ENCODE measurements at regions not wholly inside any gene's neighbourhood (a gene's known extent, or its start where the extent isn't known, plus 50 kb on each side); places are given as distances from the start of the nearest gene placed in this dataset.

DNA sequence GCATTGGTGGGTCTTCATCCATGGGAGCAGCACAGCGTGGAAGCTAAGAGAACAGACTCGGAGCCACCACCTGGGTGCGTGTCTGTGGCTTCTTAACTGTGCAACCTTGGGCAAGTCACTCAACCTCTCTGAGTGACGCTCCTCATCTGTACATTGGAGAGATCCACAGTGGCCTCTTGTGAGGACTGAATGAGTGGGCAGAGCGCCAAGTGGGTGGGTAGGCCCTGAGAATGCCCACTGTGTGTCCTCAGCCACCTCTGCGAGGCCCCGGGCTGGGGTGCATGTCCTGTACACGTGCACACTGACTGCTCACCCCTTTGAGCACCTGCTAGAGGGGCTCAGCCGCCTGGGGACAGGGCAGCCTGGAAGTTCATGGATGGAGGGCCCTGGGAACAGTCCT is 99.6 kb upstream of the PRR23E start:
- 0 out of 2 replicates have a peak overlapping the region, but pooled peaks have one; percentile 30 for H3K4me2 ChIP-seq (ENCODE audit: low read depth, low read length)
- POLR2A ChIA-PET, result no interaction called here
- FAIRE-seq (no peak), ATAC-seq (no peak; the same call in 2 of the 3 replicates), DNase-seq (ENCODE audit: low spot score) (no peak)
- H3K36me3 ChIP-seq (replicated peaks in 1 of 2; ENCODE audit: control insufficient read depth in 1 of 2, insufficient read depth in 2 of 2, low read length in 2 of 2), result no peaks in the 10 kb centered on the region
- in situ Hi-C loops (cut with HindIII; ENCODE audit: extremely low pct_ligation_motif_present, low pct_unique_long_range_greater_than_20kb), result no loop called here
- H3K9me3 ChIP-seq (ENCODE audit: low read length), result no peaks in the 10 kb centered on the region
- no peaks in the 10 kb centered on the region for H3K79me2 ChIP-seq (ENCODE audit: insufficient read depth, low read length)
- WGBS (ENCODE audit: low lambda C conversion rate), result 0% methylated on average over 3 of the region's 9 CpGs
- CTCF ChIA-PET (ENCODE audit: low intra/inter-chr PET ratio, low total read pairs), result no interaction called here
- no peak overlapping the region for H3K4me3 ChIP-seq (replicated peaks in 1 of 3; ENCODE audit: insufficient read depth in 1 of 3, low read depth in 2 of 3, low read length in 3 of 3)
- intact Hi-C loops (cut with micrococcal nuclease; ENCODE audit: unreplicated experiment), result no loop called here
- H3K9ac ChIP-seq (ENCODE audit: insufficient read depth, low read depth, low read length), result no peak overlapping the region
- peaks cover 30% of the 10 kb centered on the region for H3K4me1 ChIP-seq (ENCODE audit: insufficient read depth, low read length)
- peaks cover 14 to 50% of the 10 kb centered on the region in 2 experiments for H3K27me3 ChIP-seq (ENCODE audit: control insufficient read depth in 1 of 2, insufficient read depth in 2 of 2, low read length in 2 of 2)
- no peak overlapping the region for H3K27ac ChIP-seq (ENCODE audit: extremely low read length, insufficient read depth, low read length)
- no TSS peak for BruUV-seq (replicated peaks)
- 0 out of 2 replicates have a peak, but pooled peaks cover 5% of the 10 kb centered on the region for H4K20me1 ChIP-seq (ENCODE audit: insufficient read depth, low read length)
- no peak overlapping the region for H2AFZ ChIP-seq (ENCODE audit: low read length)
- TF ChIP-seq EP300 (IDR thresholded peaks at IDR 0.05; ENCODE audit: low read depth in 2 of 2, low read length in 2 of 2), result peak in 1 of 2 experiments; percentile 44; a peak in 1 of 4 replicates
- TF ChIP-seq EP300 (CRISPR knock-in tag; IDR thresholded peaks at IDR 0.05; ENCODE audit: borderline replicate concordance), result no peak; the same call in 1 of the 2 replicates
- TF ChIP-seq, protein P1, sequence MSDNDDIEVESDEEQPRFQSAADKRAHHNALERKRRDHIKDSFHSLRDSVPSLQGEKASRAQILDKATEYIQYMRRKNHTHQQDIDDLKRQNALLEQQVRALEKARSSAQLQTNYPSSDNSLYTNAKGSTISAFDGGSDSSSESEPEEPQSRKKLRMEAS (IDR thresholded peaks at IDR 0.05), result 0 out of 2 replicates have a peak, but pooled peaks have one; percentile 24
- 0 out of 2 replicates have a peak, but pooled peaks have one; percentile 25 for TF ChIP-seq MED1 (CRISPR knock-in tag; IDR thresholded peaks at IDR 0.05)
- TF ChIP-seq ZMYM2 (CRISPR knock-in tag; IDR thresholded peaks at IDR 0.05), result no peak
- peak; percentile 19; the same call in 1 of the 2 replicates for TF ChIP-seq RXRA (CRISPR knock-in tag; IDR thresholded peaks at IDR 0.05)
- TF ChIP-seq, protein P2, sequence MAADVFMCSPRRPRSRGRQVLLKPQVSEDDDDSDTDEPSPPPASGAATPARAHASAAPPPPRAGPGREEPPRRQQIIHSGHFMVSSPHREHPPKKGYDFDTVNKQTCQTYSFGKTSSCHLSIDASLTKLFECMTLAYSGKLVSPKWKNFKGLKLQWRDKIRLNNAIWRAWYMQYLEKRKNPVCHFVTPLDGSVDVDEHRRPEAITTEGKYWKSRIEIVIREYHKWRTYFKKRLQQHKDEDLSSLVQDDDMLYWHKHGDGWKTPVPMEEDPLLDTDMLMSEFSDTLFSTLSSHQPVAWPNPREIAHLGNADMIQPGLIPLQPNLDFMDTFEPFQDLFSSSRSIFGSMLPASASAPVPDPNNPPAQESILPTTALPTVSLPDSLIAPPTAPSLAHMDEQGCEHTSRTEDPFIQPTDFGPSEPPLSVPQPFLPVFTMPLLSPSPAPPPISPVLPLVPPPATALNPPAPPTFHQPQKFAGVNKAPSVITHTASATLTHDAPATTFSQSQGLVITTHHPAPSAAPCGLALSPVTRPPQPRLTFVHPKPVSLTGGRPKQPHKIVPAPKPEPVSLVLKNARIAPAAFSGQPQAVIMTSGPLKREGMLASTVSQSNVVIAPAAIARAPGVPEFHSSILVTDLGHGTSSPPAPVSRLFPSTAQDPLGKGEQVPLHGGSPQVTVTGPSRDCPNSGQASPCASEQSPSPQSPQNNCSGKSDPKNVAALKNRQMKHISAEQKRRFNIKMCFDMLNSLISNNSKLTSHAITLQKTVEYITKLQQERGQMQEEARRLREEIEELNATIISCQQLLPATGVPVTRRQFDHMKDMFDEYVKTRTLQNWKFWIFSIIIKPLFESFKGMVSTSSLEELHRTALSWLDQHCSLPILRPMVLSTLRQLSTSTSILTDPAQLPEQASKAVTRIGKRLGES (CRISPR knock-in tag; IDR thresholded peaks at IDR 0.05; ENCODE audit: borderline replicate concordance), result peak; percentile 95
- TF ChIP-seq, protein P3, sequence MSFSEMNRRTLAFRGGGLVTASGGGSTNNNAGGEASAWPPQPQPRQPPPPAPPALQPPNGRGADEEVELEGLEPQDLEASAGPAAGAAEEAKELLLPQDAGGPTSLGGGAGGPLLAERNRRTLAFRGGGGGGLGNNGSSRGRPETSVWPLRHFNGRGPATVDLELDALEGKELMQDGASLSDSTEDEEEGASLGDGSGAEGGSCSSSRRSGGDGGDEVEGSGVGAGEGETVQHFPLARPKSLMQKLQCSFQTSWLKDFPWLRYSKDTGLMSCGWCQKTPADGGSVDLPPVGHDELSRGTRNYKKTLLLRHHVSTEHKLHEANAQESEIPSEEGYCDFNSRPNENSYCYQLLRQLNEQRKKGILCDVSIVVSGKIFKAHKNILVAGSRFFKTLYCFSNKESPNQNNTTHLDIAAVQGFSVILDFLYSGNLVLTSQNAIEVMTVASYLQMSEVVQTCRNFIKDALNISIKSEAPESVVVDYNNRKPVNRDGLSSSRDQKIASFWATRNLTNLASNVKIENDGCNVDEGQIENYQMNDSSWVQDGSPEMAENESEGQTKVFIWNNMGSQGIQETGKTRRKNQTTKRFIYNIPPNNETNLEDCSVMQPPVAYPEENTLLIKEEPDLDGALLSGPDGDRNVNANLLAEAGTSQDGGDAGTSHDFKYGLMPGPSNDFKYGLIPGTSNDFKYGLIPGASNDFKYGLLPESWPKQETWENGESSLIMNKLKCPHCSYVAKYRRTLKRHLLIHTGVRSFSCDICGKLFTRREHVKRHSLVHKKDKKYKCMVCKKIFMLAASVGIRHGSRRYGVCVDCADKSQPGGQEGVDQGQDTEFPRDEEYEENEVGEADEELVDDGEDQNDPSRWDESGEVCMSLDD (CRISPR knock-in tag; IDR thresholded peaks at IDR 0.05; ENCODE audit: borderline replicate concordance), result no peak
- TF ChIP-seq ZNF17 (CRISPR knock-in tag; IDR thresholded peaks at IDR 0.05), result no peak
- TF ChIP-seq, protein P4, sequence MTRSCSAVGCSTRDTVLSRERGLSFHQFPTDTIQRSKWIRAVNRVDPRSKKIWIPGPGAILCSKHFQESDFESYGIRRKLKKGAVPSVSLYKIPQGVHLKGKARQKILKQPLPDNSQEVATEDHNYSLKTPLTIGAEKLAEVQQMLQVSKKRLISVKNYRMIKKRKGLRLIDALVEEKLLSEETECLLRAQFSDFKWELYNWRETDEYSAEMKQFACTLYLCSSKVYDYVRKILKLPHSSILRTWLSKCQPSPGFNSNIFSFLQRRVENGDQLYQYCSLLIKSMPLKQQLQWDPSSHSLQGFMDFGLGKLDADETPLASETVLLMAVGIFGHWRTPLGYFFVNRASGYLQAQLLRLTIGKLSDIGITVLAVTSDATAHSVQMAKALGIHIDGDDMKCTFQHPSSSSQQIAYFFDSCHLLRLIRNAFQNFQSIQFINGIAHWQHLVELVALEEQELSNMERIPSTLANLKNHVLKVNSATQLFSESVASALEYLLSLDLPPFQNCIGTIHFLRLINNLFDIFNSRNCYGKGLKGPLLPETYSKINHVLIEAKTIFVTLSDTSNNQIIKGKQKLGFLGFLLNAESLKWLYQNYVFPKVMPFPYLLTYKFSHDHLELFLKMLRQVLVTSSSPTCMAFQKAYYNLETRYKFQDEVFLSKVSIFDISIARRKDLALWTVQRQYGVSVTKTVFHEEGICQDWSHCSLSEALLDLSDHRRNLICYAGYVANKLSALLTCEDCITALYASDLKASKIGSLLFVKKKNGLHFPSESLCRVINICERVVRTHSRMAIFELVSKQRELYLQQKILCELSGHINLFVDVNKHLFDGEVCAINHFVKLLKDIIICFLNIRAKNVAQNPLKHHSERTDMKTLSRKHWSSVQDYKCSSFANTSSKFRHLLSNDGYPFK (CRISPR knock-in tag; IDR thresholded peaks at IDR 0.05; ENCODE audit: borderline replicate concordance), result no peak
- no peak for TF ChIP-seq IKZF4 (CRISPR knock-in tag; IDR thresholded peaks at IDR 0.05; ENCODE audit: borderline replicate concordance, low read depth, not compliant biosample characterization)
